ENCODE measurements at regions not wholly inside any gene's neighbourhood (a gene's known extent, or its start where the extent isn't known, plus 50 kb on each side); places are given as distances from the start of the nearest gene placed in this dataset.

DNA sequence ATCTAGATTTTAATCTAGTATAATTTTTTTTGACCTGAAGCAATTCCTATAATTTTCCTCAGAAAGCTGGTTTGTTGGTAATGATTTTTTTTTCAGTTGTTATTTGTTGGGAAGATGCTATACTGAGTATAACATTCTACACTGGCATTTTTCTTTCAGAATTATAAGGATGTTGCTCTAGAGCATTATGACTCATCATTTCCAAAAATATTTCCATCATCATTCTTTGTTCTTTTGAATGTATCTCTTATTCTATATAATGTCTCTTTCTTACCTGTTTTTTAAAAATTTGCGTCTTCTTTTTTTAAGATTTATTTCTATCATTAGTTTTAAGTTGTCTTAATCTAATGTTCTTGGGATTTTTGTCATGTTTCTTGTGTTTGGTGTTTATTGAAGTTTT is 356.5 kb upstream of the KCND2 start:
- TF ChIP-seq, protein P1, sequence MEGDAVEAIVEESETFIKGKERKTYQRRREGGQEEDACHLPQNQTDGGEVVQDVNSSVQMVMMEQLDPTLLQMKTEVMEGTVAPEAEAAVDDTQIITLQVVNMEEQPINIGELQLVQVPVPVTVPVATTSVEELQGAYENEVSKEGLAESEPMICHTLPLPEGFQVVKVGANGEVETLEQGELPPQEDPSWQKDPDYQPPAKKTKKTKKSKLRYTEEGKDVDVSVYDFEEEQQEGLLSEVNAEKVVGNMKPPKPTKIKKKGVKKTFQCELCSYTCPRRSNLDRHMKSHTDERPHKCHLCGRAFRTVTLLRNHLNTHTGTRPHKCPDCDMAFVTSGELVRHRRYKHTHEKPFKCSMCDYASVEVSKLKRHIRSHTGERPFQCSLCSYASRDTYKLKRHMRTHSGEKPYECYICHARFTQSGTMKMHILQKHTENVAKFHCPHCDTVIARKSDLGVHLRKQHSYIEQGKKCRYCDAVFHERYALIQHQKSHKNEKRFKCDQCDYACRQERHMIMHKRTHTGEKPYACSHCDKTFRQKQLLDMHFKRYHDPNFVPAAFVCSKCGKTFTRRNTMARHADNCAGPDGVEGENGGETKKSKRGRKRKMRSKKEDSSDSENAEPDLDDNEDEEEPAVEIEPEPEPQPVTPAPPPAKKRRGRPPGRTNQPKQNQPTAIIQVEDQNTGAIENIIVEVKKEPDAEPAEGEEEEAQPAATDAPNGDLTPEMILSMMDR (IDR thresholded peaks at IDR 0.05; ENCODE audit: control insufficient read depth, extremely low read depth, insufficient read depth): no peak
- DNase-seq (ENCODE audit: low read depth): no peak
- no peak overlapping the region for H3K4me3 ChIP-seq (ENCODE audit: low read depth, low read length)

DNA sequence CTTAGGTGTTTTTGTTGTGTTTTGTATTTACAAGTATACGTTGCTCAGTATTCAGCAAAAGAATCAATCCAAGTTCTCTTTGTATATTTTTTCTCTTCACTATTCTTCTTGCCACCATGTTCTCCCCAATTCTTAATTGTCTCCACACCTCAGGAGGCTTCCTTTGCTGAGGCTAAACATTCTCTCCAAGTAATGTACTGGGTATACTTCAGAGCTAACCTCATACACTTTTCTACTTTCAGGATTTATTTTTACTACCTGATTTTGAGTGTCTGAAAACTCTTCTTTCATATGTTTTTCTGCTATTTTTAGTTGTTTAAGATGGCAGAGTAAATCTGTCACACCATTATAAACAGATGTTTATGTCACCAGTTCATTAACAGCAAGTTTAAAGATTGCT is 354.8 kb upstream of the KCND2 start:
- no peak overlapping the region for H3K4me3 ChIP-seq (ENCODE audit: low read depth, low read length)
- no peak for DNase-seq (ENCODE audit: low read depth)
- TF ChIP-seq, protein P1 (IDR thresholded peaks at IDR 0.05; ENCODE audit: control insufficient read depth, extremely low read depth, insufficient read depth): no peak

DNA sequence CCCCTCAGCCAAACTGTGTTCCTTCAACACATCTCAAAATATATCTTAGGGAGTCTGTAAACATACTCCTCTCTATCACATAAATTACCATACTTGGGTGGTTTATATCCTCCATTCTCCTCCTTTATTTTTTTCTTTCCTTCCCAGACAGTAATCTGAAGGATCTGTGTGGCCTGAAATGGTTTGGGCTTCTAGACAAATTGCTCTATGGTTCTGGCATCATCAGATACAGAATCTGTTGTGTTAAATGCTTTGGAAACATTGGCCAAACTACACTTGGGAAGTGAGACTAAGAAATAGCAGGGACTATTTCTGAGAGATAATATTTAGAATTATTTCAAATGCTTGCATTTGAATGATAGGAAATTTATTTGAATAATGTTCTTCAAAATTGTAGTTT is 353.0 kb upstream of the KCND2 start:
- H3K4me3 ChIP-seq (ENCODE audit: low read depth, low read length): no peak overlapping the region
- DNase-seq (ENCODE audit: low read depth): no peak
- TF ChIP-seq, protein P1 (IDR thresholded peaks at IDR 0.05; ENCODE audit: control insufficient read depth, extremely low read depth, insufficient read depth): no peak

DNA sequence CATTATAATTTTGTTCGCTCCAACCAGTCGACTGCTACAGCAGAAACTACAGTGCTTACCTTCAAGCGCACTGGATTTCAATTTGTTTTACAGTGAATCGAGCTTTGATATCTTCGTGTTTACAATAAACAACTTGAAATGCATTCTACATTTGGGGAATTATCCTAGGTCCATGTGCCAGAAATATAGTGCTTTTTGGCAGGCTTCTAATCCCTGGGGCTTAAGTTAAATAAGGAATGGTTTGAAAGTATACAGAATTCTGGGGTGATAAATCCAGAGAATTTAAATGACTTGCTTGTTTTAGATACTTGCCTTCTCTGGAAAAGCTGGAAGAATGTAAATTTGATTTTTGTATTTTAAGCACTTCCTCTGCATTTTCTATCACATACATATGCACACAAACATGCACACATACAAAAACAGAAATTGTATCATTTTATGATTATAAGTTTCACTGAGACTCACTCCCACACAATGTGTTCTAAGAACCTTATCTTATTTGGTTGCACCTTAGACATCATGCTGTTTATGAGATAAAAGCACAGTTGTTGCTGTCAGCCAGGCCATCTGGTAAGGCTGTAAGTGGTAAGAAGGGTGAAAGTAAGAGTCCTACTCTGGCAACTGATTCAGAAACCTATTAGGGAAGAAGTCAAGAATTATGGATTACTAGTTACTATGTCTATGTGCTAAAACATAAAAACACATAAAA is 347.2 kb upstream of the KCND2 start:
- TF ChIP-seq, protein P1 (IDR thresholded peaks at IDR 0.05; ENCODE audit: control insufficient read depth, extremely low read depth, insufficient read depth): no peak
- DNase-seq (ENCODE audit: low read depth): no peak
- H3K4me3 ChIP-seq (ENCODE audit: low read depth, low read length): no peak overlapping the region

DNA sequence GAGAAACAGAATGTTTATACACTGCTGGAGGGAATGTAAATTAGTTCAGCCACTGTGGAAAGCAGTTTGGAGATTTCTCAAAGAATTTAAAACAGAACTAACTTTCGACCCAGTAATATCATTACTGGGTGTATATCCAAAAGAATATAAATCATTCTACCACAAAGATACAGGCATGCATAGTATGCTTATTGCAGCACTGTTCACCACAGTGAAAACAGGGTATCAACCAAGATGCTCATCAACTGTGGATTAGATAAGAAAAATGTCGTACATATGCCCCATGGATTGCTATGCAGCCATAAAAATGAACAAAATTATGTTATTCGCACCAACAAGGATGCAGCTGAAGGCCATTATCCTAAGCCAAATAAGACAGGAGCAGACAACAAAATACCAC is 343.1 kb upstream of the KCND2 start:
- TF ChIP-seq, protein P1 (IDR thresholded peaks at IDR 0.05; ENCODE audit: control insufficient read depth, extremely low read depth, insufficient read depth): no peak
- DNase-seq (ENCODE audit: low read depth): no peak
- no peak overlapping the region for H3K4me3 ChIP-seq (ENCODE audit: low read depth, low read length)

DNA sequence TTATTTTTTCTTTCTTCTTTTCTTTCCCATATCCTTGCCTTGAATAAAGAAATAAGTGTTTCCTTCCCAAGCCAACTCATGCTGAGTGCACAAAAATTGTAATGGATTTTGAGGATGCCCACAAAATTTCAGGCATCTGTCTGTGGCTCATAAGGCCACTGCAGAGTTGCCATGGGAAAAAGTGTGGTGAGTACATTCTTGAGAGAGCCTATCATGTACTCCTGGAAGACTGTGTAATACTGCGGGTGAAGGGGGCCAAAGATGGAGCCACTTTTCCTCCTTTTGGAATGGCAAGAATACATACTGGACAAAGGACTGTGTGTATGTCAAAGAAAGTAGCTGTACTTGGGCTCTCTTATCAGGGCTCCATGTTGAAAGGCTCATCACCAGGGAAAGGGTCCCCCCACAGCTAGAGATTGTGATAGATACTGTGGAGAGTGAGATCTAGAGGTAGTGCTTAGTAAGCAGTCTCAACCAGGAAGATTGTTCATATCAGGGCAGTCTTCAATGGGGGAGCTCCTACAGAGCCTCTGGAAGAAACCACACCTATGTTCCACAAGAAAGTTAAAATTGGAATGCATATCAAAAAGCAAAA is 341.6 kb upstream of the KCND2 start:
- DNase-seq (ENCODE audit: low read depth): no peak
- H3K4me3 ChIP-seq (ENCODE audit: low read depth, low read length): no peak overlapping the region
- TF ChIP-seq, protein P1 (IDR thresholded peaks at IDR 0.05; ENCODE audit: control insufficient read depth, extremely low read depth, insufficient read depth): no peak

Data from LNCaP clone FGC (cell line).